HUDEP-2 (cell line): ENCODE measurements at regions not wholly inside any gene's neighbourhood (a gene's known extent, or its start where the extent isn't known, plus 50 kb on each side); places are given as distances from the start of the nearest gene placed in this dataset.

ENCODE experiments used
- DNase-seq, 76 experiments: peaks; one replicate each; lab custom pipeline; 2025; ENCODE audit not compliant: unreplicated experiment in 76 of 76; lab: John Stamatoyannopoulos, UW

DNA sequence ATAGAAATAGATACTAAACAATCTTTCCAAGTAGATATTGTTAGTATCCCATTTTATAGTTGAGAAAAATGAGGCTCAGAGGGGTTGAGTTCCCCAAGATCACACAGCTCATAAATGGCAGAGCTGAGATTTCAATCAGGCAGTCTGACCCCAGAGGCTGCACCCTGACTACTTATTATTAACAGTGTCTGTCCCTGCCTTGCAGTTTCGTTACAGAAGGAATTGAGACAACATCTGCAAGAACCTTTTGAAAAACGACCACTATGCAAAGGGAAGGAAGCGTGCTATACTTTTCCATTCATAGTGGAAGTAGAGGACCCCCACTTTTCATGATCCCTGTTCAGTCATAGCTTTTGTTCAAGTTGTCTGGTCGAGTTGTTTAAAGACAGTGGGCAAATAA, 53.2 kb upstream of the SEC11C start:
- no peak for DNase-seq

DNA sequence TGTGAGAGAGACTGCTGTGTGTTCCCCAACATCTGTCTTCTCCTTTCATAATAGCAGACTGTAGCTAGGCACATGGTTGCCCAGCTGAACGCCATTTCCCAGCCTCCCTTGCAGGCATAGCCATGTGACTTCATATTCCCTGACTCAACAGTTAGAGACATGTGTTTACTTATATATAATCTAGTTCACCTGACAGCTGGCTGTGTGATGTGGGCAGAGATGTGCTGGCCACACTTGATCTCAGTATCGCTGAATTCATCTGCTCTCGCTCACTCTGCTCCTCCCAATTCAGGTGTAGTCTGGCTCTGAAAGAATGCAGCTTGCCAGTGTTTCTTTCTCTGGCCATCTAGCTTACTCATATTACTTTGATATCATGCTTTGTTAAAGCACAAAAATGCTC, 52.3 kb upstream of the SEC11C start:
- no peak for DNase-seq
